ENCODE measurements at regions not wholly inside any gene's neighbourhood (a gene's known extent, or its start where the extent isn't known, plus 50 kb on each side); places are given as distances from the start of the nearest gene placed in this dataset.

DNA sequence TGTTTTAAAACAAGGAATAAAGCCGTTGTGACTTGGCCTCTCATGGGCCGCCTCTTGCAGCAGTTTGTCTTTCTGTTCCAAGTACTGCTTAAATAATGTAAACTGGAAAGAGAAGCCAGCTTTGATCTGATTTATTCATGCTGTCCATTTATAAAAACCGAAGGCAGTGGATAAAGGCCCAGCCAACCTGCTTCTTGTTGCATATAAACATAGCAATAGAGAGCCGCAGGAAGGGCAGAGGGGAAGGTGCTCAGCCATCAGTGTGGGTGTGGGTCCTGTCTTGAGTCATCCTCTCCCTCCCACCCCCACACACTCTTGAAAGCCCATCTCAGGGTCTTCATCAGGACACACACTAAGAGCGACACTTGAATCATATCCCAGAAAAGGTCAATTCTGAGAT lies 187.9 kb upstream of the FAM9B start:
- no peak for DNase-seq (ENCODE audit: extremely low spot score)
- TF ChIP-seq, protein P1, sequence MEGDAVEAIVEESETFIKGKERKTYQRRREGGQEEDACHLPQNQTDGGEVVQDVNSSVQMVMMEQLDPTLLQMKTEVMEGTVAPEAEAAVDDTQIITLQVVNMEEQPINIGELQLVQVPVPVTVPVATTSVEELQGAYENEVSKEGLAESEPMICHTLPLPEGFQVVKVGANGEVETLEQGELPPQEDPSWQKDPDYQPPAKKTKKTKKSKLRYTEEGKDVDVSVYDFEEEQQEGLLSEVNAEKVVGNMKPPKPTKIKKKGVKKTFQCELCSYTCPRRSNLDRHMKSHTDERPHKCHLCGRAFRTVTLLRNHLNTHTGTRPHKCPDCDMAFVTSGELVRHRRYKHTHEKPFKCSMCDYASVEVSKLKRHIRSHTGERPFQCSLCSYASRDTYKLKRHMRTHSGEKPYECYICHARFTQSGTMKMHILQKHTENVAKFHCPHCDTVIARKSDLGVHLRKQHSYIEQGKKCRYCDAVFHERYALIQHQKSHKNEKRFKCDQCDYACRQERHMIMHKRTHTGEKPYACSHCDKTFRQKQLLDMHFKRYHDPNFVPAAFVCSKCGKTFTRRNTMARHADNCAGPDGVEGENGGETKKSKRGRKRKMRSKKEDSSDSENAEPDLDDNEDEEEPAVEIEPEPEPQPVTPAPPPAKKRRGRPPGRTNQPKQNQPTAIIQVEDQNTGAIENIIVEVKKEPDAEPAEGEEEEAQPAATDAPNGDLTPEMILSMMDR (IDR thresholded peaks at IDR 0.05; ENCODE audit: control extremely low read depth, extremely low read depth, low read depth, missing control alignments) = no peak
- CTCF ChIA-PET = no interaction called here
- POLR2A ChIA-PET = no interaction called here

DNA sequence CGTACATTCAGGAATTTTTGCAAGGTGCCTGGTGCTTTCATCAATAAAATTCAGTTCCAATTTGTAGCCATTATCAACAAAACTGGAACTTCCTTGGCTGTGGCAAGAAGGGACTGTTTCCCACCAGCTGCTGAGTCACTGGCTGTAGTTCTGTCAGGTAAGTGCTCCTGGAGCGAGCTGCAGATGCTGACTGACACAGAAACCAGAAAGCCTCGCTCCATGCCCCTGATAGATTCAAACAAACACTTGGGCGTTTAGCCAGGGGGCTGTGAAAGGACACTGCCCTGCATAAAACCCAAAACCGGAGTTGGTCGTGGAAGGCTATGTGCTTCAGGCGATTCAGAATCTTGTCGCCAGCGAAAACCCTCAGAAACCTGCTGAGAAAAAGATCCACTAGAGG lies 188.4 kb upstream of the FAM9B start:
- DNase-seq (ENCODE audit: extremely low spot score) = no peak
- ChIA-PET CTCF (no interaction called here), POLR2A (no interaction called here)
- TF ChIP-seq, protein P1 (IDR thresholded peaks at IDR 0.05; ENCODE audit: control extremely low read depth, extremely low read depth, low read depth, missing control alignments) = no peak

GRCh38 chrX:9227276-9227675 lies 193.3 kb upstream of the FAM9B start:
- POLR2A ChIA-PET = interaction anchor here (0.7 kb wide), 1 partner anchor 179 kb away, joined by 4 read pairs; no protein-coding TSS in a partner anchor
- CTCF ChIA-PET = no interaction called here
- TF ChIP-seq, protein P1 (IDR thresholded peaks at IDR 0.05; ENCODE audit: control extremely low read depth, extremely low read depth, low read depth, missing control alignments) = no peak
- DNase-seq (ENCODE audit: extremely low spot score) = no peak

- ChIA-PET CTCF (no interaction called here), POLR2A (no interaction called here)
- TF ChIP-seq, protein P1 (IDR thresholded peaks at IDR 0.05; ENCODE audit: control extremely low read depth, extremely low read depth, low read depth, missing control alignments) = no peak
- DNase-seq (ENCODE audit: extremely low spot score) = no peak
These were observed 197.6 kb upstream of the FAM9B start for GRCh38 chrX:9231491-9231890.

GRCh38 chrX:9233141-9233540 lies 199.2 kb upstream of the FAM9B start:
- DNase-seq (ENCODE audit: extremely low spot score) = no peak
- CTCF ChIA-PET = no interaction called here
- TF ChIP-seq, protein P1 (IDR thresholded peaks at IDR 0.05; ENCODE audit: control extremely low read depth, extremely low read depth, low read depth, missing control alignments) = no peak
- POLR2A ChIA-PET = no interaction called here

DNA sequence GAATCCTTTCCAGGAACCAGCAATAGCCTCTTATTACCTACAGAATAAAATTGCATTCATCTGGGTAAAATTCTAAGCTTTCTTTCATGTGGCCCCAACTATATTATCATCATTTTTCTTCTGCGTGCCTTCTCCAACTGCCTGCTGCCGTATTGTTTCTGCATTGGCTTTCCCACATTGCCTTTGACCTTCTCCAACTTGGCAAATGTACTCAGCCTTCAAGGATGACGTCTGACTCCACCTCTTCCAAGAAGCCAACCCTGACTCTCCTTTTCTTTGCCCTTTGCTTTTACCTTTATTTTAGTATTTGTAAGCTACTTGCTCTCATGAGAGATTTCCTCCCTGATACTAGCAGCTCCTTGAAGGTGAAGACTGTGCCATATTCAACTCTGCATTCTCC lies 200.4 kb upstream of the FAM9B start:
- POLR2A ChIA-PET = no interaction called here
- no peak for DNase-seq (ENCODE audit: extremely low spot score)
- CTCF ChIA-PET = no interaction called here
- TF ChIP-seq, protein P1 (IDR thresholded peaks at IDR 0.05; ENCODE audit: control extremely low read depth, extremely low read depth, low read depth, missing control alignments) = no peak

DNA sequence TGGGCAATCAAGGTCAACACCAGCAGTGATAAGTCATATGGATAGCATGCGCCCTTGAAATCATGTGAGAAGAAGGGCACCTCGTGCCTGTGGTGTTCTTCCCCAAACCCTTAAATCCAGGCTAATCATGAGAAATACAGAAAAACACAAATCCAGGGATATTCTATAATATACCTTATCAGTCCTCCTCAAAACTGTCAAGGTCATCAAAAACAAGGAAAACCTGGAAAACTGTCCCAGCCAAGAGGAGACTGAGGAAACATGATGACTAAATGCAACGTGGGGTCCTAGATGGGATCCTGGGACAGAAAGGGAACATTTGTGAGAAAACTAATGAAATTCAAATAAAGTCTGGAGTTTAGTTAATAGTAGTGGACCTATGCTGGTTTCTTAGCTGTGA lies 201.8 kb upstream of the FAM9B start:
- ChIA-PET CTCF (no interaction called here), POLR2A (no interaction called here)
- DNase-seq (ENCODE audit: extremely low spot score) = no peak
- TF ChIP-seq, protein P1 (IDR thresholded peaks at IDR 0.05; ENCODE audit: control extremely low read depth, extremely low read depth, low read depth, missing control alignments) = no peak

Measured in GM10248 (cell line).